ENCODE measurements at regions not wholly inside any gene's neighbourhood (a gene's known extent, or its start where the extent isn't known, plus 50 kb on each side); places are given as distances from the start of the nearest gene placed in this dataset.

DNA sequence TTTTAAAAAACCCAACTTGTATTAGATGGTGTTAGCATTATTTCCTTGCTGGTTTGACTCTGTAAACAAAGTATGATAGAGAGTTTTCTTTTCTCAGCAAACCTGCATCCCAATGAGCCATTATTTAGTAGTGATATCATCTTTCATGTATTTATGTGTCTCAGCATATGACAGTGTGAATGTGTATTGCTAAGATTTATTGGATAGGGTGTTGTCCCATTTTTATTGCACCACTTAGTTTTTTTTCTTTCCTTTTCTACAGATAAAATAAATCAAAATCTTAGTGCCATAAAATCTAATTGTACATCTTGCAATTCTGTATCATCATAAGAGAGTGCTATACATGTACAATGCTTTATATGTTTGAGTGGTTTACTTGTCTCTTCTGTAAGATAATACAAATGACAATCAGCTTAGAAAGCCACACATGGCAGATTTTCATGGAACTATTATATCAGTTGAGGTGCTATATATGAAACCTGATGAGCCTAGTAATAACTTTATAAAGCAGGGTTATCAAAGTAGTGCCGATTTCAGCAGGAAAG lies 149.2 kb upstream of the CYLC2 start:
- no peaks in the 10 kb centered on the region for H3K9me3 ChIP-seq (ENCODE audit: control insufficient read depth in 2 of 2, insufficient read depth in 1 of 2, low read depth in 1 of 2, low read length in 1 of 2)
- no peaks in the 10 kb centered on the region for H3K27me3 ChIP-seq (ENCODE audit: control insufficient read depth in 1 of 2, insufficient read depth in 2 of 2, low read length in 2 of 2)
- 73 to 92% methylated on average over 1 of the region's 1 CpG for WGBS, 2 donors

DNA sequence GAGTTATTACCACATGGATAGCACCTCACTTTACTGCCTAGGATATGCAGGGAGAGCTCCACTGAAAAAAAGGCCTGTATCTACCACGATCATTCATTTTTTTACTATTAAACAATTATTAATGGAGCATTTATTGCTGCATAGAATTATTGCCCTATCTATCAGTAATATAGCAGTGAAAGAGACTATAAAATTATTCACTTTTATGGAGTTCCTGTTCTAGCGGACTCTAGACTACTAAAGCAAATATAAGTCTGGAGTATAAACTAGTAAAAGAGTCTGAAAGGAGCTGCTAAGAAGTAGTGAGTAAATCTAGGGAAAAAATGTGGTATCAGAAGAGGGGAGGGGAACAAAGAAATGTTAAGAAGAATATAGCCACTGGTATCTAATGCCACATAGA lies 150.4 kb upstream of the CYLC2 start:
- Histone ChIP-seq H3K4me1 (ENCODE audit: control insufficient read depth in 2 of 2, insufficient read depth in 2 of 2, low read length in 1 of 2) (no peaks in the 10 kb centered on the region), H3K27ac (ENCODE audit: low read depth in 2 of 2, low read length in 1 of 2) (no peak overlapping the region), H3K9me3 (ENCODE audit: control insufficient read depth in 2 of 2, insufficient read depth in 1 of 2, low read depth in 1 of 2, low read length in 1 of 2) (no peaks in the 10 kb centered on the region), H3K36me3 (ENCODE audit: control insufficient read depth in 2 of 2, insufficient read depth in 2 of 2, low read length in 1 of 2) (no peaks in the 10 kb centered on the region), H3K27me3 (ENCODE audit: control insufficient read depth in 1 of 2, insufficient read depth in 2 of 2, low read length in 2 of 2) (no peaks in the 10 kb centered on the region), H3K4me3 (ENCODE audit: low read depth in 1 of 2, low read length in 2 of 2) (no peak overlapping the region)
- WGBS, 2 donors: 75 to 77% methylated on average over 2 of the region's 2 CpGs

More for the DNA sequence above, 149.2 kb upstream of the CYLC2 start:
- no peaks in the 10 kb centered on the region for H3K36me3 ChIP-seq (ENCODE audit: control insufficient read depth in 2 of 2, insufficient read depth in 2 of 2, low read length in 1 of 2)
- no peaks in the 10 kb centered on the region for H3K4me1 ChIP-seq (ENCODE audit: control insufficient read depth in 2 of 2, insufficient read depth in 2 of 2, low read length in 1 of 2)
- H3K27ac ChIP-seq (ENCODE audit: low read depth in 2 of 2, low read length in 1 of 2): no peak overlapping the region
- no peak overlapping the region for H3K4me3 ChIP-seq (ENCODE audit: low read depth in 1 of 2, low read length in 2 of 2)

- H3K4me3 ChIP-seq (ENCODE audit: low read depth in 1 of 2, low read length in 2 of 2): no peak overlapping the region
- H3K27me3 ChIP-seq (ENCODE audit: control insufficient read depth in 1 of 2, insufficient read depth in 2 of 2, low read length in 2 of 2): no peaks in the 10 kb centered on the region
- H3K36me3 ChIP-seq (ENCODE audit: control insufficient read depth in 2 of 2, insufficient read depth in 2 of 2, low read length in 1 of 2): no peaks in the 10 kb centered on the region
- H3K27ac ChIP-seq (ENCODE audit: low read depth in 2 of 2, low read length in 1 of 2): no peak overlapping the region
- 55 to 65% methylated on average over 2 of the region's 2 CpGs for WGBS, 2 donors
- no peaks in the 10 kb centered on the region for H3K4me1 ChIP-seq (ENCODE audit: control insufficient read depth in 2 of 2, insufficient read depth in 2 of 2, low read length in 1 of 2)
- no peaks in the 10 kb centered on the region for H3K9me3 ChIP-seq (ENCODE audit: control insufficient read depth in 2 of 2, insufficient read depth in 1 of 2, low read depth in 1 of 2, low read length in 1 of 2)
Observed at GRCh38 chr9:102842423-102842822, 152.7 kb upstream of the CYLC2 start.

GRCh38 chr9:102841376-102841775 lies 153.8 kb upstream of the CYLC2 start:
- Histone ChIP-seq H3K9me3 (ENCODE audit: control insufficient read depth in 2 of 2, insufficient read depth in 1 of 2, low read depth in 1 of 2, low read length in 1 of 2) (no peaks in the 10 kb centered on the region), H3K4me3 (ENCODE audit: low read depth in 1 of 2, low read length in 2 of 2) (no peak overlapping the region), H3K36me3 (ENCODE audit: control insufficient read depth in 2 of 2, insufficient read depth in 2 of 2, low read length in 1 of 2) (no peaks in the 10 kb centered on the region), H3K27ac (ENCODE audit: low read depth in 2 of 2, low read length in 1 of 2) (no peak overlapping the region), H3K27me3 (ENCODE audit: control insufficient read depth in 1 of 2, insufficient read depth in 2 of 2, low read length in 2 of 2) (no peaks in the 10 kb centered on the region), H3K4me1 (ENCODE audit: control insufficient read depth in 2 of 2, insufficient read depth in 2 of 2, low read length in 1 of 2) (no peaks in the 10 kb centered on the region)
- 38 to 56% methylated on average over 2 of the region's 2 CpGs for WGBS, 2 donors

GRCh38 chr9:102840335-102840734 lies 154.8 kb upstream of the CYLC2 start:
- WGBS, 2 donors: 72 to 75% methylated on average over 3 of the region's 3 CpGs
- Histone ChIP-seq H3K4me3 (ENCODE audit: low read depth in 1 of 2, low read length in 2 of 2) (no peak overlapping the region), H3K4me1 (ENCODE audit: control insufficient read depth in 2 of 2, insufficient read depth in 2 of 2, low read length in 1 of 2) (no peaks in the 10 kb centered on the region), H3K27ac (ENCODE audit: low read depth in 2 of 2, low read length in 1 of 2) (no peak overlapping the region), H3K36me3 (ENCODE audit: control insufficient read depth in 2 of 2, insufficient read depth in 2 of 2, low read length in 1 of 2) (no peaks in the 10 kb centered on the region), H3K27me3 (ENCODE audit: control insufficient read depth in 1 of 2, insufficient read depth in 2 of 2, low read length in 2 of 2) (no peaks in the 10 kb centered on the region), H3K9me3 (ENCODE audit: control insufficient read depth in 2 of 2, insufficient read depth in 1 of 2, low read depth in 1 of 2, low read length in 1 of 2) (no peaks in the 10 kb centered on the region)

DNA sequence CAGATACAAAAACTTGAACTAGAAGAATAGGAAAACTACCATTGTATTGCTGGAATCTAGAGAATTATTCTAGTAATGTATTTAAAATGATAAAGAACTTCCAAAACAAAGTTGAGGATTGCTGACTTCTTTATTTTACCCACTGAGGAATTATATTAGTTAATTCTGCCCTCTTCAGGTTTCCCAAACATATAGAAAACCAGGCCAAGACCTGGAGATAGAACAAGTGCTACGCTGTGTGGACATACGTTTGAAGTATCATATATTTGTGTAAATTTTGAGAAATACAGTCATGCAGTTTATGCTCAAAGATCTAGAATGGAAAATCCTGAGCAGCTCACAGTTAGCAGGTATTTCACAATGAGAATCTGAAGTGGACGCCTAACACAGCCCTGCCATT lies 162.3 kb upstream of the CYLC2 start:
- 79% methylated on average over 3 of the region's 3 CpGs for WGBS, 2 donors
- Histone ChIP-seq H3K27ac (ENCODE audit: low read depth in 2 of 2, low read length in 1 of 2) (no peak overlapping the region), H3K4me3 (ENCODE audit: low read depth in 1 of 2, low read length in 2 of 2) (no peak overlapping the region), H3K9me3 (ENCODE audit: control insufficient read depth in 2 of 2, insufficient read depth in 1 of 2, low read depth in 1 of 2, low read length in 1 of 2) (no peaks in the 10 kb centered on the region), H3K4me1 (ENCODE audit: control insufficient read depth in 2 of 2, insufficient read depth in 2 of 2, low read length in 1 of 2) (no peaks in the 10 kb centered on the region), H3K36me3 (ENCODE audit: control insufficient read depth in 2 of 2, insufficient read depth in 2 of 2, low read length in 1 of 2) (no peaks in the 10 kb centered on the region), H3K27me3 (ENCODE audit: control insufficient read depth in 1 of 2, insufficient read depth in 2 of 2, low read length in 2 of 2) (no peaks in the 10 kb centered on the region)

- Histone ChIP-seq H3K36me3 (ENCODE audit: control insufficient read depth in 2 of 2, insufficient read depth in 2 of 2, low read length in 1 of 2) (no peaks in the 10 kb centered on the region), H3K27ac (ENCODE audit: low read depth in 2 of 2, low read length in 1 of 2) (no peak overlapping the region), H3K4me1 (ENCODE audit: control insufficient read depth in 2 of 2, insufficient read depth in 2 of 2, low read length in 1 of 2) (no peaks in the 10 kb centered on the region), H3K9me3 (ENCODE audit: control insufficient read depth in 2 of 2, insufficient read depth in 1 of 2, low read depth in 1 of 2, low read length in 1 of 2) (no peaks in the 10 kb centered on the region), H3K27me3 (ENCODE audit: control insufficient read depth in 1 of 2, insufficient read depth in 2 of 2, low read length in 2 of 2) (no peaks in the 10 kb centered on the region), H3K4me3 (ENCODE audit: low read depth in 1 of 2, low read length in 2 of 2) (no peak overlapping the region)
- 78% methylated on average over 5 of the region's 5 CpGs for WGBS, 2 donors
Observed at GRCh38 chr9:102796244-102796643, 198.9 kb upstream of the CYLC2 start.

DNA sequence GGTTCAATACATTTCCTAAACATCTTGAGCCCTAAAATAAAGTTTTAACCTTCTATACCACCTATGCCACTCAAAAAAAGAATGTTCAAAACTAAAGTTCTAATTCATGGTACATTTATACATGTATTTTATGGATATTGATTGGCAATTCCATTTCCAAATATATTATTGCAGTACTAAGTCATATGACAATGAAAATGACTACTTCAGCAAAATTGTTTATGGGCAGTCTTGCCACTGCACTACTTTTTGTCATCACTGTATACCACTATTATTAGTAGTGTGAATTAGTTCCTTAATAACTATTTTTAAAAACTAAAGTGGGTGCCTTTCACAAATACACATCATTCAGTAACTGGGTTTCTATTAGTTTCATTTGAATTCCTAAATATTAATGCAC lies 199.6 kb upstream of the CYLC2 start:
- no peaks in the 10 kb centered on the region for H3K36me3 ChIP-seq (ENCODE audit: control insufficient read depth in 2 of 2, insufficient read depth in 2 of 2, low read length in 1 of 2)
- no peak overlapping the region for H3K27ac ChIP-seq (ENCODE audit: low read depth in 2 of 2, low read length in 1 of 2)
- H3K27me3 ChIP-seq (ENCODE audit: control insufficient read depth in 1 of 2, insufficient read depth in 2 of 2, low read length in 2 of 2): no peaks in the 10 kb centered on the region
- H3K4me3 ChIP-seq (ENCODE audit: low read depth in 1 of 2, low read length in 2 of 2): no peak overlapping the region
- no peaks in the 10 kb centered on the region for H3K9me3 ChIP-seq (ENCODE audit: control insufficient read depth in 2 of 2, insufficient read depth in 1 of 2, low read depth in 1 of 2, low read length in 1 of 2)
- H3K4me1 ChIP-seq (ENCODE audit: control insufficient read depth in 2 of 2, insufficient read depth in 2 of 2, low read length in 1 of 2): no peaks in the 10 kb centered on the region

GRCh38 chr9:102779356-102779755 lies 215.8 kb upstream of the CYLC2 start:
- Histone ChIP-seq H3K27me3 (ENCODE audit: control insufficient read depth in 1 of 2, insufficient read depth in 2 of 2, low read length in 2 of 2) (no peaks in the 10 kb centered on the region), H3K9me3 (ENCODE audit: control insufficient read depth in 2 of 2, insufficient read depth in 1 of 2, low read depth in 1 of 2, low read length in 1 of 2) (no peaks in the 10 kb centered on the region), H3K4me3 (ENCODE audit: low read depth in 1 of 2, low read length in 2 of 2) (no peak overlapping the region), H3K4me1 (ENCODE audit: control insufficient read depth in 2 of 2, insufficient read depth in 2 of 2, low read length in 1 of 2) (no peaks in the 10 kb centered on the region), H3K36me3 (ENCODE audit: control insufficient read depth in 2 of 2, insufficient read depth in 2 of 2, low read length in 1 of 2) (no peaks in the 10 kb centered on the region), H3K27ac (ENCODE audit: low read depth in 2 of 2, low read length in 1 of 2) (no peak overlapping the region)

DNA sequence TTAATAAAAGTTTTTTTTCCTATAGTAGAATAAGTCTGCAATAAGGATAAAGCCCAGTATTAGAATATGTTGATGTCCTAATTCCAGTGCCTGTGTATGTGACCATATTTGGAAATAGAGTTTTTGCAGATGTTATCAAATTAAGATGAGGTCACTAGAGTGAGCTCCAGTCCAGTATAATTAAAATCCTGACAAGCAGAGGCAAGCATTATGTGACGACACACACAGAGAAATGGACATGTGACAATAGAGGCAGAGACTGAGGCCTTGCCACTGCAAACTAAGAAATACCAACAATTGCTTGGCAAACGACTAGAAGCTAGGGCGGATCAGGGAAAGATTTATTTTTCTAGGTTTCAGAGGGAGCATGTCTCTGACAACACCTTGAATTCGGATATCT lies 216.4 kb upstream of the CYLC2 start:
- no peak overlapping the region for H3K27ac ChIP-seq (ENCODE audit: low read depth in 2 of 2, low read length in 1 of 2)
- no peaks in the 10 kb centered on the region for H3K27me3 ChIP-seq (ENCODE audit: control insufficient read depth in 1 of 2, insufficient read depth in 2 of 2, low read length in 2 of 2)
- no peaks in the 10 kb centered on the region for H3K9me3 ChIP-seq (ENCODE audit: control insufficient read depth in 2 of 2, insufficient read depth in 1 of 2, low read depth in 1 of 2, low read length in 1 of 2)
- H3K36me3 ChIP-seq (ENCODE audit: control insufficient read depth in 2 of 2, insufficient read depth in 2 of 2, low read length in 1 of 2): no peaks in the 10 kb centered on the region
- H3K4me1 ChIP-seq (ENCODE audit: control insufficient read depth in 2 of 2, insufficient read depth in 2 of 2, low read length in 1 of 2): no peaks in the 10 kb centered on the region
- no peak overlapping the region for H3K4me3 ChIP-seq (ENCODE audit: low read depth in 1 of 2, low read length in 2 of 2)
- 40% methylated on average over 4 of the region's 4 CpGs for WGBS, 2 donors
